22Rv1 (cell line): ENCODE measurements at regions not wholly inside any gene's neighbourhood (a gene's known extent, or its start where the extent isn't known, plus 50 kb on each side); places are given as distances from the start of the nearest gene placed in this dataset.

Experiments used
- CTCF ChIP-seq: fragments of 450-650 bp; IDR thresholded peaks from 2 replicates; pipeline ENCODE4 v1.5.1; 2017; ENCODE audit warnings: mild to moderate bottlenecking
- ZFX ChIP-seq: fragments of 450-650 bp; IDR thresholded peaks from 2 replicates; pipeline ENCODE4 v1.6.1; 2017; ENCODE audit warnings: antibody characterized with exemption, borderline replicate concordance

GRCh38 chr2:120488531-120488930 is 142.6 kb downstream of the INHBB start:
- no peak for TF ChIP-seq CTCF
- TF ChIP-seq ZFX, result no peak
